A673 (cell line): ENCODE measurements at regions not wholly inside any gene's neighbourhood (a gene's known extent, or its start where the extent isn't known, plus 50 kb on each side); places are given as distances from the start of the nearest gene placed in this dataset.

Experiments used
- CTCF ChIP-seq: fragments of 300-800, 200-600 bp; sonication (generic); conservative IDR thresholded peaks from 2 replicates; pipeline ENCODE4 v1.5.1; 2017; ENCODE audit warnings: low read depth, mild to moderate bottlenecking, antibody characterized with exemption, low read length, moderate library complexity, mixed read lengths
- EZH2 ChIP-seq: fragments of 200-600 bp; sonication (generic); IDR thresholded peaks from 2 replicates; pipeline ENCODE4 v1.6.1; 2017; ENCODE audit warnings: borderline replicate concordance, low read depth, mild to moderate bottlenecking, mixed read lengths, antibody characterized with exemption, low read length; ENCODE audit not compliant: poor library complexity, severe bottlenecking

GRCh38 chr1:214228976-214229375 is 52.0 kb upstream of the SMYD2 start:
- TF ChIP-seq CTCF (no peak), EZH2 (no peak)
